Renal cortical epithelial cell (primary cell): ENCODE measurements at regions not wholly inside any gene's neighbourhood (a gene's known extent, or its start where the extent isn't known, plus 50 kb on each side); places are given as distances from the start of the nearest gene placed in this dataset.
"Not testable (repeated sequence)": the region's sequence is repeated elsewhere in the genome, so short reads cannot be mapped to it uniquely, and the experiment has no call there.

Experiments used
- DNase-seq: peaks from one replicate; pipeline ENCODE4 v3.0.0-alpha.2; 2011; ENCODE audit warnings: low read depth

- no peak for DNase-seq
Measured at GRCh38 chr9:38255599-38255998, 136.9 kb upstream of the ALDH1B1 start.

DNA sequence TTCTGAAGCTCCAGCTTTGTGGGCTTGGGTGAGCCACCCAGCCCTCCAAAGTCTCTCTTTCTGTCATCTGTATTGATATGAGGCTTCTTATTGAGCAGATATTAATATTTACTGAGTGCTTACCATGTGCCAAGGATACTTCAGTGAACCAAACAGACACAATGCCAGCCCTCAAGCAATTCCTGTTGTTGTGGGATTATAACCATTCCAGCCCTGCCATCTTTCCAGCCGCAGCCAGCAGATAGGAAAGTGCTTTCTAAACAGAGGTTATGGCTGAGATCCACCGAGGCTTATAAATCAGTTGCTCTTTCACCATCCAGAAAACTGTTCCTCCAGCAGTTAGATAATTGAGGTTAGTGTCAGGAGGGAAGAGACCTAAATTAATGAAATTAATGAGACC is 137.7 kb upstream of the ALDH1B1 start:
- DNase-seq = no peak

DNA sequence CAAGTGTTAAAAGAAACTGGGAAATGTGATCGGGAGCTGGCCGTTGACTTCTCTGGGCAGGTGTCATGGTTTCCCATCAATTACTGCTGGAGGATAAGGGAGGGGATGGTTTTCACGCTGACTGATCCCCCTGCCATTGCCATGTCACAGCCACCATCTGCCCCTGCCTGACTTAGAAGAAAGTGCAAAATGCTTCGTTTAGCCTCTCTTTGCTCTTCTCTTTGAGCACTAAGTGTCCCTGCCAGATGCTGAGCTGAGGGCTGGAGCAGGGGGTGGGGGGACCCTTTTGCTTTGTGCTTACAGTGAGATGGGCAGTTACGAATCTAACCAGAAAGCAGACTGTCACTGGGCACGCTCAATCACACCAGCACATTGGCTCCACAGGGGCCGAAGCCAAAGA is 138.4 kb upstream of the ALDH1B1 start:
- DNase-seq = no peak

- no peak for DNase-seq
Measured at GRCh38 chr9:38253200-38253599, 139.3 kb upstream of the ALDH1B1 start.

DNA sequence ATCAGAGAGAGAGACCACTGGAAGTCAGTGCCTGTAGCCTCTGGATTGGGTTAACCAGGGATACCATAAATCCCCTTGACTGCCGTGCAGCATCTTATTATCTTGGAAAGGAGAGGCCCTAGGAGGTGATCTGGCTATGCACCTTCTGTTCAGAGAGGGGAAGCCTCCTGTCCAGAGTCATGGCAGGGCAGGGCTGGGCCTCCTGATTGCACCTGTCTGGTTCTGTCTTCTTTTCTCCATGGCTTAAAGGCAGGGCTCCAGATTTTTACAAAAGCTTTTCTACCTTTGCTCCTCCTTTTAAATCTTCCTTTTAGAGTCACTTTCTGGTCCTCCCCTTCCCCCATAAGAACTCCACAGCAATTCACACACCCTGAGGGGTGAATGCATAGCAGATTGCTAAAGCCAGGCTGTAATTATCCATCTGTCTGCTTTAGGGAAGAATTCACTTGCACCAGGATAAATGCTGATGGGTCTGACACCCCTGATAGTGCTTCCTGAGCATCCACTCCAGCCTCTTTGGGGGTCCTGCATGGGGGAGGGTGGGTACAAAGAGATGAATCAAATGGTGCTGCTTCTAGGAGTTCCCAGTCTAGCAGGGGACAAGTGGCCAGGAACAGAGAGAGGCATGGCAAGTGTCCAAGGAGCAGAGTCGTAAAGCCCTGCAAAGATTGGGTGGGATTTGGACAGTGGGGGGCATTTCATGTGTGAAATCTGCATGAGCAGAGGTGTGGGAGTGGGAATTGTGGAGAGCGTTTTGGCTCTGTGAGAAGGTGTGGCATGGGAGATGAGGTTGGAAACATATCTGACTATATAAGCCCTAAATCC is 141.3 kb upstream of the ALDH1B1 start:
- DNase-seq = no peak

DNA sequence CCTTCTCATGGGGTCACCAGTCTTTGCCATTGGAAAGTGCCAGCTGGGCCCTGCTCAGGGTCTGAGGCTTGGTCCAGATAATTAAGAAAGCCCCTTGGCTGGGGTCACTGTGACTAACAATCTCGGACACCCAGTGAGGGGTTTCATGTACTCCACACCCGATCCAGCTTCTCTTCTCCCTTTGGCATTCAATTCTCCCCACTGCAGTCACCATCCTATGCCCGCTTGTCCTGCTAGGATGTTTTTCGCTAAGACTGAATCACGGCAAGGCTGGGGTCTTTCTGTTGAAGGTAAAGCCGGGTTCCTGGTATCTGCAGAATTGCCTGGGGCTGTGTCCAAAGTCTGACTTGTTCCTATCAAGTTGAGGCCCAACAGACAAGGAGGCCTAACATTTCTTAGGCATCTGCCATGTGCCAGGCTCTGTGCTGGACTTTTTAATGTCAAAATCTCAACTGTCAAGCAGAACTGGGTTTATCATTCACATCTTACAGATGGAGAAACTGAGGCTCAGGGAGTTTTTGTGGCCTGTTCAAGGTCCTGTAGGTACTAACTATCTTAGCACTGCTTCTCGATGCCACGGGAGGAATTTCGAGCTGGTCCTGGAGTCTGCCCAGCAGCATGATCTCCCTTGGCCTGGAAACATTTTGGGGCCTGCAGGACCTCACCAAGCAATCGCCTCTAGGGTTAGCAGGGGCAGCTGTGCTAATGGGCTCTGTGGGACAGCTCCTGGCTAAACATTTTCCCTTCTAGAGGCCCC is 142.0 kb upstream of the ALDH1B1 start:
- no peak for DNase-seq

GRCh38 chr9:38249587-38250210 is 142.8 kb upstream of the ALDH1B1 start:
- no peak for DNase-seq

GRCh38 chr9:38249049-38249448 is 143.5 kb upstream of the ALDH1B1 start:
- DNase-seq = no peak

- DNase-seq = no peak
Measured at GRCh38 chr9:38246833-38247232, 145.7 kb upstream of the ALDH1B1 start.

GRCh38 chr9:38244971-38245370 is 147.5 kb upstream of the ALDH1B1 start:
- no peak for DNase-seq

DNA sequence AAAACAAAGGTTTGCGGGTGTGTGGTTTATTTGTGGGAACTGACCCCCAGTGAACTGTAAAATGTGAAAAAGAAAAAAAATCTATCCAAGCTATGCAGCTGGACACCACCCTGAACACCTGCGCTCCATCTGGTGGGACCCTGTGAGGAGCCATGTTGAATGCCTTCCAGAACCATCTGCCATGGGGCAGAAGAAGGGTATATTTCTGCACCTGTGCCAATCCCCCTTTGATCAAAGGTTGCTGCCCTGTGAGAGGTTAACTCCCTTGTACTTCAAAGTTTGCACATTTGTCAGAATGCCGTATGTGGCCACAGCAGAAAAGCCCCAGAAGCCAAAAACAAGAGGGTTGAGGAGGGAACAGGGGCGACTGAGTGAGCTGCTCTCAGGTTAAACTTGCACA is 148.5 kb upstream of the ALDH1B1 start:
- no peak for DNase-seq

DNA sequence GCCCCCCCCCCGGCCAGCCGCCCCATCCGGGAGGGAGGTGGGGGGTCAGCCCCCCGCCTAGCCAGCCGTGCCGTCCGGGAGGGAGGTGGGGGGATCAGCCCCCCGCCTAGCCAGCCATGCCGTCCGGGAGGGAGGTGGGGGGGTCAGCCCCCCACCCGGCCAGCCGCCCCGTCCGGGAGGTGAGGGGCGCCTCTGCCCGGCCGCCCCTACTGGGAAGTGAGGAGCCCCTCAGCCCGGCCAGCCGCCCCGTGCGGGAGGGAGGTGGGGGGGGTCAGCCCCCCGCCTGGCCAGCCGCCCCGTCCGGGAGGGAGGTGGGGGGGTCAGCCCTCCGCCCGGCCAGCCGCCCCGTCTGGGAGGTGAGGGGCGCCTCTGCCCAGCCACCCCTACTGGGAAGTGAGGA is 150.4 kb upstream of the ALDH1B1 start:
- not testable (repeated sequence) for DNase-seq

GRCh38 chr9:38240051-38240450 is 152.5 kb upstream of the ALDH1B1 start:
- DNase-seq = no peak

DNA sequence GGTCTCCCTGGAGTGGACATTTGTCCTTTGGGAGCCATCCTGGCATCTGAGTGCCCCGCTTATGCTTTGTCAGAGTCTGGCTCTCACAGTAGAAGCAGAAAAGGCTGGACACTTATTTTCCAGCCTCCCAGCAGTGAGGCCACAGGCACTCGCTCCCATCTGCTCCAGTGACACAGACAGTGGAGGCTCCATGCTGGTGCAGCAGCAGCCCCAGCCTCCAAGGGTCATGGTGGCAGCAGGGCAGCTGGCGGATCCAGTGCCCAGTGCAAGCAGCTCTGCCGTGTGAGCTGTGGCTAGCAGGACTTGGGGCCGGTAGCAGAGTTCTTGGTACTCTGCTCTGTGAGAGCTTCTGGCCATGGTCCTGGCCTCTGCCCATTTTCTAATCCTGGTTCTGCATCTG is 157.3 kb upstream of the ALDH1B1 start:
- DNase-seq = no peak

- DNase-seq = no peak
Measured at GRCh38 chr9:38234479-38235170, 157.9 kb upstream of the ALDH1B1 start.

DNA sequence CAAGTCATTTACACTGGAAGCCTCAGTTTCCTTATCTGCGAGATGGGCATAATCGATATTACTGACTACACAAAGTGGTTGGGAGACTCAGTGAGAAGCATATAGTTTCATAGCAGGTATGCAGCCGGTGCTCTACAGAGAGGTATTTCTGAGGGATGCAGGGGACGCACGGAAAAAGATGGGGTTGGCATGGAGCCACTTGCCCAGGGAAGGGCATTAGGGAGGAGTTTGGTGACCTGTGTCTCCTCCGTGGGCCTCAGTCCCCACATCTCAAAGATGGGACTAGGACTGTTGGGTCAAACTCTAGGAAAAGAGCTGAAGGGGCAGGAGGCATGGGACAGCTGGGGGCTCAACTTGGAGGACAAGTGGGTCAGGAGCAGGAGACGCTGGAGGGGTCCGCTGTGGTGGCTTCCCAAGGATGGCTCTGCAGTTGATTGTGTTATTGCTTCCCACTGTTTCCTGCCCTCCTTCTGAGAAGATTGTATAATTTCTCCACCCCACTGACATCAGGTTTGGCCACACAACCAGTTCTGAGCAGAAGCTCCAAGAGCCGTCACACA is 158.6 kb upstream of the ALDH1B1 start:
- DNase-seq = no peak

- DNase-seq = no peak
Measured at GRCh38 chr9:38233343-38233742, 159.2 kb upstream of the ALDH1B1 start.

GRCh38 chr9:38232895-38233294 is 159.6 kb upstream of the ALDH1B1 start:
- no peak for DNase-seq

DNA sequence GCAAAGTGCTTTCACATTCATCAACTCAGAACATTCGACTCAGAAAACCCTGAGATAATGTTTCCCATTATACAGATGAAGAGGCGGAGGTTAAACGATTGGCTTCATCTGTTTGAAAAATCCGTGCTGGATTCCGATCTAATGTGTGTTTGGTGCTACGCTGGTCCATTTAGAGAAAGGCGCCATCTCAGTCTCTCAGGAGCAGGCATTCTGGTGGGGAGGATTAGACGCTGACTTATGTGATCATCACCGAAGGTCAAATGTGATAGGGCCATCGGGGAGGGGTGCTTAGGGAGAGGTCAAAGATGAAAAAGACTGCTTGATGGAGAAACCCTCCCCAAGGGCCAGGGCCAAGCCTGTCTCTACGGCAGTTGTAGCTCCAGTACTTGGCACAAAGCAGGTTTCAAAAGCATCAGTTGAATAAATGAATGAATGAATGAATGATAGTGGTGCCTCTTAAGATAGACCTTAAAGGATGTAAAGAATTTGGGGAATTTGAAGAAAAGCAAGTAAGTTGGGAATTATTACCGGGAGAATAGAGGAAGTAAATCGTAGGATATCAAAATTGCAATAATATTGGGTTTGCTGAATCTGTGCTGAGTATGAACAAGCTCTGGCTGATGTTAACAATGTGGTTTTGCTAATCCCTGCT is 160.6 kb upstream of the SHB start:
- no peak for DNase-seq

DNA sequence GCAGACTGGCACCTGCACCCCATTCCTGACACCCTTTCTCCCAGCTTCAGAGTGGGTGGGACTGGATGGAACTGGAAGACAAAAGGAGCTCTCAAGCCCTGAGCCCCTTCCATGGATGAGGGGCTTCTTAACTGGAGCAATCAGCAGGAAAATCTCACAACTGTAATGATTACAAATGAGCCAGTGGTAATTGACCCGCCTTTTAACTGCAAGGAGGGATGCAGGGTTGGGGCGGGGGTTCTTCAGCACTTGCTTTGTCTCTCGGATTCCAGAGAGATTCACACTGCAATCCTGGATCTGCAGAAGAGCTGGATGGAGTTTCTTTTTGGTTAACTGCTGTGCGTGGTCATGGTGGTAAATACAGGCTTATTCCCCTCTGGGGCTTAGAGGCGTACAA is 160.1 kb upstream of the SHB start:
- no peak for DNase-seq

- no peak for DNase-seq
Measured at GRCh38 chr9:38228331-38229103, 159.5 kb upstream of the SHB start.
